DMS153 (cell line): ENCODE measurements at regions not wholly inside any gene's neighbourhood (a gene's known extent, or its start where the extent isn't known, plus 50 kb on each side); places are given as distances from the start of the nearest gene placed in this dataset.

ENCODE experiments used
- DNase-seq: peaks from one replicate; lab custom pipeline; 2025; lab: John Stamatoyannopoulos, UW

GRCh38 chr10:30256084-30256483 lies 93.0 kb downstream of the MTPAP start:
- DNase-seq, result no peak

- DNase-seq, result no peak
Measured at GRCh38 chr10:30254926-30255325, 94.2 kb downstream of the MTPAP start.

GRCh38 chr10:30248728-30249127 lies 100.3 kb downstream of the MTPAP start:
- DNase-seq, result no peak

- DNase-seq, result no peak
Measured at GRCh38 chr10:30247704-30248103, 101.4 kb downstream of the MTPAP start.

GRCh38 chr10:30241422-30242110 lies 107.5 kb downstream of the MTPAP start:
- no peak for DNase-seq

GRCh38 chr10:30238836-30239235 lies 110.2 kb downstream of the MTPAP start:
- DNase-seq, result no peak

- DNase-seq, result no peak
Measured at GRCh38 chr10:30233186-30233959, 115.7 kb downstream of the MTPAP start.

GRCh38 chr10:30231709-30232108 lies 117.4 kb downstream of the MTPAP start:
- no peak for DNase-seq

GRCh38 chr10:30231071-30231652 lies 117.9 kb downstream of the MTPAP start:
- no peak for DNase-seq

- no peak for DNase-seq
Measured at GRCh38 chr10:30229536-30229935, 119.5 kb downstream of the MTPAP start.

- no peak for DNase-seq
Measured at GRCh38 chr10:30228417-30229036, 120.6 kb downstream of the MTPAP start.

- DNase-seq, result no peak
Measured at GRCh38 chr10:30227481-30227880, 121.6 kb downstream of the MTPAP start.

GRCh38 chr10:30219971-30220751 lies 128.9 kb downstream of the MTPAP start:
- no peak for DNase-seq

GRCh38 chr10:30216821-30217220 lies 132.3 kb downstream of the MTPAP start:
- DNase-seq, result no peak

- peak; percentile 50 for DNase-seq
Measured at GRCh38 chr10:30215623-30216022, 133.5 kb downstream of the MTPAP start.

GRCh38 chr10:30215141-30215540 lies 133.9 kb downstream of the MTPAP start:
- DNase-seq, result no peak

GRCh38 chr10:30210296-30210695 lies 138.8 kb downstream of the MTPAP start:
- no peak for DNase-seq

GRCh38 chr10:30208330-30208729 lies 140.7 kb downstream of the MTPAP start:
- DNase-seq, result no peak

- no peak for DNase-seq
Measured at GRCh38 chr10:30207485-30208052, 141.5 kb downstream of the MTPAP start.

GRCh38 chr10:30200017-30200415 lies 140.6 kb upstream of the JCAD start:
- no peak for DNase-seq

- no peak for DNase-seq
Measured at GRCh38 chr10:30199376-30200016, 140.1 kb upstream of the JCAD start.
